Breast epithelium (tissue), 3 donors: ENCODE measurements at regions not wholly inside any gene's neighbourhood (a gene's known extent, or its start where the extent isn't known, plus 50 kb on each side); places are given as distances from the start of the nearest gene placed in this dataset.

Source experiments
- CTCF ChIP-seq, 3 donors: fragments of 450-650 bp; IDR thresholded peaks; one replicate each; pipeline ENCODE4 v1.5.1; 2016 to 2017; ENCODE audit warnings: antibody characterized with exemption in 3 of 3, mild to moderate bottlenecking in 3 of 3, moderate library complexity in 3 of 3
- POLR2A ChIP-seq: fragments of 450-650 bp; IDR thresholded peaks from one replicate; pipeline ENCODE4 v1.6.1; 2016; ENCODE audit warnings: antibody characterized with exemption, mild to moderate bottlenecking, moderate library complexity
- POLR2AphosphoS5 ChIP-seq, 3 donors: sonication (generic); formaldehyde crosslinking; IDR thresholded peaks; one replicate each; pipeline ENCODE4 v1.6.1; 2017; ENCODE audit warnings: antibody characterized with exemption in 3 of 3

- no peak for TF ChIP-seq CTCF (IDR thresholded peaks at IDR 0.05)
- no peak for TF ChIP-seq POLR2A
- TF ChIP-seq POLR2AphosphoS5 (IDR thresholded peaks at IDR 0.05), result no peak
Observed at GRCh38 chr16:79339863-79340262, 260.7 kb downstream of the MAF start.
